Left lobe of liver (tissue), 2 donors: ENCODE measurements at regions not wholly inside any gene's neighbourhood (a gene's known extent, or its start where the extent isn't known, plus 50 kb on each side); places are given as distances from the start of the nearest gene placed in this dataset.
"Not testable (repeated sequence)": the region's sequence is repeated elsewhere in the genome, so short reads cannot be mapped to it uniquely, and the experiment has no call there.

Source experiments
- ATAC-seq: fragments of 200-7000 bp; cut with Tn5 transposase; one replicate; pipeline ENCODE4 v1.9.1; 2020; ENCODE audit warnings: mild to moderate bottlenecking, moderate library complexity
- DNase-seq: peaks from one replicate; pipeline ENCODE4 v3.0.0-alpha.2; 2020; ENCODE audit warnings: low spot score
- donor health status: DM: no; HTN: no; CAD: no; lungs with moderate emphysema.
- donor health status: DM: no; HTN: yes; CAD: no.

- DNase-seq (no peak), ATAC-seq (no peak)
Measured at GRCh38 chr9:95684516-95684915, 167.7 kb upstream of the PTCH1 start.

GRCh38 chr9:95680306-95680705, 163.5 kb upstream of the PTCH1 start:
- not testable (repeated sequence) for ATAC-seq, DNase-seq

- DNase-seq (no peak), ATAC-seq (no peak)
Measured at GRCh38 chr9:95679874-95680273, 163.1 kb upstream of the PTCH1 start.

- DNase-seq (no peak), ATAC-seq (no peak)
Measured at GRCh38 chr9:95678759-95679158, 162.0 kb upstream of the PTCH1 start.

- DNase-seq (no peak), ATAC-seq (no peak)
Measured at GRCh38 chr9:95670122-95670521, 153.4 kb upstream of the PTCH1 start.

- no peak for DNase-seq
- no peak for ATAC-seq
Measured at GRCh38 chr9:95669253-95669652, 152.5 kb upstream of the PTCH1 start.

- ATAC-seq: no peak
- no peak for DNase-seq
Measured at GRCh38 chr9:95667789-95668188, 151.0 kb upstream of the PTCH1 start.

- DNase-seq (no peak), ATAC-seq (no peak)
Measured at GRCh38 chr9:95666785-95667155, 150.0 kb upstream of the PTCH1 start.

GRCh38 chr9:95666096-95666784, 149.5 kb upstream of the PTCH1 start:
- ATAC-seq (no peak), DNase-seq (no peak)

- DNase-seq: no peak
- no peak for ATAC-seq
Measured at GRCh38 chr9:95653246-95653645, 136.5 kb upstream of the PTCH1 start.

- no peak for ATAC-seq
Measured at GRCh38 chr9:95650720-95651119, 133.9 kb upstream of the PTCH1 start.

GRCh38 chr9:95649801-95650213, 133.0 kb upstream of the PTCH1 start:
- DNase-seq (no peak), ATAC-seq (no peak)

More at GRCh38 chr9:95650720-95651119, 133.9 kb upstream of the PTCH1 start:
- no peak for DNase-seq

- no peak for ATAC-seq
- no peak for DNase-seq
Measured at GRCh38 chr9:95648225-95648624, 131.5 kb upstream of the PTCH1 start.

GRCh38 chr9:95645992-95646391, 129.2 kb upstream of the PTCH1 start:
- DNase-seq: no peak
- peak; percentile 23 for ATAC-seq

- no peak for DNase-seq
- ATAC-seq: no peak
Measured at GRCh38 chr9:95645579-95645978, 128.8 kb upstream of the PTCH1 start.

- ATAC-seq (no peak), DNase-seq (no peak)
Measured at GRCh38 chr9:95644377-95644776, 127.6 kb upstream of the PTCH1 start.

GRCh38 chr9:95643619-95644018, 126.8 kb upstream of the PTCH1 start:
- DNase-seq: no peak
- no peak for ATAC-seq

- no peak for DNase-seq
- ATAC-seq: no peak
Measured at GRCh38 chr9:95642189-95642588, 125.4 kb upstream of the PTCH1 start.

- ATAC-seq (no peak), DNase-seq (no peak)
Measured at GRCh38 chr9:95641586-95641985, 124.8 kb upstream of the PTCH1 start.

GRCh38 chr9:95640336-95640735, 123.6 kb upstream of the PTCH1 start:
- ATAC-seq (no peak), DNase-seq (no peak)

- no peak for DNase-seq
- no peak for ATAC-seq
Measured at GRCh38 chr9:95635986-95636671, 119.4 kb upstream of the PTCH1 start.

- ATAC-seq (no peak), DNase-seq (no peak)
Measured at GRCh38 chr9:95634536-95634935, 117.8 kb upstream of the PTCH1 start.

- no peak for DNase-seq
- ATAC-seq: no peak
Measured at GRCh38 chr9:95634114-95634513, 117.3 kb upstream of the PTCH1 start.
